ENCODE measurements at regions not wholly inside any gene's neighbourhood (a gene's known extent, or its start where the extent isn't known, plus 50 kb on each side); places are given as distances from the start of the nearest gene placed in this dataset.

DNA sequence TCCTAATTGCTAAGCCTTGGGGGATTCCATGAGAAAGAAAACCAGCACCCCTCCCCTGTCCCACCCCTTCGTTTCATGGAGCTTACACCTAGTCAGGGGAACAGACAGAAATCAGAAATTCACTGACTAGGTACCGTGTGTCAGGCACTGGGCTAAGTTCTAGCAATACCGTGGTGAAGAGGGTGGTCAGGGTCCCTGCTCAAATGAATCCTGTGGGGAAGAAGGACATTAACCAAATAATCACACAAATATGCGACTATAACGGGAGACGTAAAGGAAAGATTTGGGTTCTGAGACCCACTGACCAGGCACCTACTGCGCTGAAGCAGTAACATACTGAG is 65.1 kb upstream of the TOP1 start (continued):
- TF ChIP-seq, protein P1, sequence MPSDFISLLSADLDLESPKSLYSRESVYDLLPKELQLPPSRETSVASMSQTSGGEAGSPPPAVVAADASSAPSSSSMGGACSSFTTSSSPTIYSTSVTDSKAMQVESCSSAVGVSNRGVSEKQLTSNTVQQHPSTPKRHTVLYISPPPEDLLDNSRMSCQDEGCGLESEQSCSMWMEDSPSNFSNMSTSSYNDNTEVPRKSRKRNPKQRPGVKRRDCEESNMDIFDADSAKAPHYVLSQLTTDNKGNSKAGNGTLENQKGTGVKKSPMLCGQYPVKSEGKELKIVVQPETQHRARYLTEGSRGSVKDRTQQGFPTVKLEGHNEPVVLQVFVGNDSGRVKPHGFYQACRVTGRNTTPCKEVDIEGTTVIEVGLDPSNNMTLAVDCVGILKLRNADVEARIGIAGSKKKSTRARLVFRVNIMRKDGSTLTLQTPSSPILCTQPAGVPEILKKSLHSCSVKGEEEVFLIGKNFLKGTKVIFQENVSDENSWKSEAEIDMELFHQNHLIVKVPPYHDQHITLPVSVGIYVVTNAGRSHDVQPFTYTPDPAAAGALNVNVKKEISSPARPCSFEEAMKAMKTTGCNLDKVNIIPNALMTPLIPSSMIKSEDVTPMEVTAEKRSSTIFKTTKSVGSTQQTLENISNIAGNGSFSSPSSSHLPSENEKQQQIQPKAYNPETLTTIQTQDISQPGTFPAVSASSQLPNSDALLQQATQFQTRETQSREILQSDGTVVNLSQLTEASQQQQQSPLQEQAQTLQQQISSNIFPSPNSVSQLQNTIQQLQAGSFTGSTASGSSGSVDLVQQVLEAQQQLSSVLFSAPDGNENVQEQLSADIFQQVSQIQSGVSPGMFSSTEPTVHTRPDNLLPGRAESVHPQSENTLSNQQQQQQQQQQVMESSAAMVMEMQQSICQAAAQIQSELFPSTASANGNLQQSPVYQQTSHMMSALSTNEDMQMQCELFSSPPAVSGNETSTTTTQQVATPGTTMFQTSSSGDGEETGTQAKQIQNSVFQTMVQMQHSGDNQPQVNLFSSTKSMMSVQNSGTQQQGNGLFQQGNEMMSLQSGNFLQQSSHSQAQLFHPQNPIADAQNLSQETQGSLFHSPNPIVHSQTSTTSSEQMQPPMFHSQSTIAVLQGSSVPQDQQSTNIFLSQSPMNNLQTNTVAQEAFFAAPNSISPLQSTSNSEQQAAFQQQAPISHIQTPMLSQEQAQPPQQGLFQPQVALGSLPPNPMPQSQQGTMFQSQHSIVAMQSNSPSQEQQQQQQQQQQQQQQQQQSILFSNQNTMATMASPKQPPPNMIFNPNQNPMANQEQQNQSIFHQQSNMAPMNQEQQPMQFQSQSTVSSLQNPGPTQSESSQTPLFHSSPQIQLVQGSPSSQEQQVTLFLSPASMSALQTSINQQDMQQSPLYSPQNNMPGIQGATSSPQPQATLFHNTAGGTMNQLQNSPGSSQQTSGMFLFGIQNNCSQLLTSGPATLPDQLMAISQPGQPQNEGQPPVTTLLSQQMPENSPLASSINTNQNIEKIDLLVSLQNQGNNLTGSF (CRISPR knock-in tag; IDR thresholded peaks at IDR 0.05), result no peak
- TF ChIP-seq, protein P2, sequence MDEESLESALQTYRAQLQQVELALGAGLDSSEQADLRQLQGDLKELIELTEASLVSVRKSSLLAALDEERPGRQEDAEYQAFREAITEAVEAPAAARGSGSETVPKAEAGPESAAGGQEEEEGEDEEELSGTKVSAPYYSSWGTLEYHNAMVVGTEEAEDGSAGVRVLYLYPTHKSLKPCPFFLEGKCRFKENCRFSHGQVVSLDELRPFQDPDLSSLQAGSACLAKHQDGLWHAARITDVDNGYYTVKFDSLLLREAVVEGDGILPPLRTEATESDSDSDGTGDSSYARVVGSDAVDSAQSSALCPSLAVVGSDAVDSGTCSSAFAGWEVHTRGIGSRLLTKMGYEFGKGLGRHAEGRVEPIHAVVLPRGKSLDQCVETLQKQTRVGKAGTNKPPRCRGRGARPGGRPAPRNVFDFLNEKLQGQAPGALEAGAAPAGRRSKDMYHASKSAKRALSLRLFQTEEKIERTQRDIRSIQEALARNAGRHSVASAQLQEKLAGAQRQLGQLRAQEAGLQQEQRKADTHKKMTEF (CRISPR knock-in tag; IDR thresholded peaks at IDR 0.05), result no peak
- TF ChIP-seq, protein P3, sequence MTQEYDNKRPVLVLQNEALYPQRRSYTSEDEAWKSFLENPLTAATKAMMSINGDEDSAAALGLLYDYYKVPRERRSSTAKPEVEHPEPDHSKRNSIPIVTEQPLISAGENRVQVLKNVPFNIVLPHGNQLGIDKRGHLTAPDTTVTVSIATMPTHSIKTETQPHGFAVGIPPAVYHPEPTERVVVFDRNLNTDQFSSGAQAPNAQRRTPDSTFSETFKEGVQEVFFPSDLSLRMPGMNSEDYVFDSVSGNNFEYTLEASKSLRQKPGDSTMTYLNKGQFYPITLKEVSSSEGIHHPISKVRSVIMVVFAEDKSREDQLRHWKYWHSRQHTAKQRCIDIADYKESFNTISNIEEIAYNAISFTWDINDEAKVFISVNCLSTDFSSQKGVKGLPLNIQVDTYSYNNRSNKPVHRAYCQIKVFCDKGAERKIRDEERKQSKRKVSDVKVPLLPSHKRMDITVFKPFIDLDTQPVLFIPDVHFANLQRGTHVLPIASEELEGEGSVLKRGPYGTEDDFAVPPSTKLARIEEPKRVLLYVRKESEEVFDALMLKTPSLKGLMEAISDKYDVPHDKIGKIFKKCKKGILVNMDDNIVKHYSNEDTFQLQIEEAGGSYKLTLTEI (CRISPR knock-in tag; conservative IDR thresholded peaks at IDR 0.05), result no peak
- TF ChIP-seq, protein P4, sequence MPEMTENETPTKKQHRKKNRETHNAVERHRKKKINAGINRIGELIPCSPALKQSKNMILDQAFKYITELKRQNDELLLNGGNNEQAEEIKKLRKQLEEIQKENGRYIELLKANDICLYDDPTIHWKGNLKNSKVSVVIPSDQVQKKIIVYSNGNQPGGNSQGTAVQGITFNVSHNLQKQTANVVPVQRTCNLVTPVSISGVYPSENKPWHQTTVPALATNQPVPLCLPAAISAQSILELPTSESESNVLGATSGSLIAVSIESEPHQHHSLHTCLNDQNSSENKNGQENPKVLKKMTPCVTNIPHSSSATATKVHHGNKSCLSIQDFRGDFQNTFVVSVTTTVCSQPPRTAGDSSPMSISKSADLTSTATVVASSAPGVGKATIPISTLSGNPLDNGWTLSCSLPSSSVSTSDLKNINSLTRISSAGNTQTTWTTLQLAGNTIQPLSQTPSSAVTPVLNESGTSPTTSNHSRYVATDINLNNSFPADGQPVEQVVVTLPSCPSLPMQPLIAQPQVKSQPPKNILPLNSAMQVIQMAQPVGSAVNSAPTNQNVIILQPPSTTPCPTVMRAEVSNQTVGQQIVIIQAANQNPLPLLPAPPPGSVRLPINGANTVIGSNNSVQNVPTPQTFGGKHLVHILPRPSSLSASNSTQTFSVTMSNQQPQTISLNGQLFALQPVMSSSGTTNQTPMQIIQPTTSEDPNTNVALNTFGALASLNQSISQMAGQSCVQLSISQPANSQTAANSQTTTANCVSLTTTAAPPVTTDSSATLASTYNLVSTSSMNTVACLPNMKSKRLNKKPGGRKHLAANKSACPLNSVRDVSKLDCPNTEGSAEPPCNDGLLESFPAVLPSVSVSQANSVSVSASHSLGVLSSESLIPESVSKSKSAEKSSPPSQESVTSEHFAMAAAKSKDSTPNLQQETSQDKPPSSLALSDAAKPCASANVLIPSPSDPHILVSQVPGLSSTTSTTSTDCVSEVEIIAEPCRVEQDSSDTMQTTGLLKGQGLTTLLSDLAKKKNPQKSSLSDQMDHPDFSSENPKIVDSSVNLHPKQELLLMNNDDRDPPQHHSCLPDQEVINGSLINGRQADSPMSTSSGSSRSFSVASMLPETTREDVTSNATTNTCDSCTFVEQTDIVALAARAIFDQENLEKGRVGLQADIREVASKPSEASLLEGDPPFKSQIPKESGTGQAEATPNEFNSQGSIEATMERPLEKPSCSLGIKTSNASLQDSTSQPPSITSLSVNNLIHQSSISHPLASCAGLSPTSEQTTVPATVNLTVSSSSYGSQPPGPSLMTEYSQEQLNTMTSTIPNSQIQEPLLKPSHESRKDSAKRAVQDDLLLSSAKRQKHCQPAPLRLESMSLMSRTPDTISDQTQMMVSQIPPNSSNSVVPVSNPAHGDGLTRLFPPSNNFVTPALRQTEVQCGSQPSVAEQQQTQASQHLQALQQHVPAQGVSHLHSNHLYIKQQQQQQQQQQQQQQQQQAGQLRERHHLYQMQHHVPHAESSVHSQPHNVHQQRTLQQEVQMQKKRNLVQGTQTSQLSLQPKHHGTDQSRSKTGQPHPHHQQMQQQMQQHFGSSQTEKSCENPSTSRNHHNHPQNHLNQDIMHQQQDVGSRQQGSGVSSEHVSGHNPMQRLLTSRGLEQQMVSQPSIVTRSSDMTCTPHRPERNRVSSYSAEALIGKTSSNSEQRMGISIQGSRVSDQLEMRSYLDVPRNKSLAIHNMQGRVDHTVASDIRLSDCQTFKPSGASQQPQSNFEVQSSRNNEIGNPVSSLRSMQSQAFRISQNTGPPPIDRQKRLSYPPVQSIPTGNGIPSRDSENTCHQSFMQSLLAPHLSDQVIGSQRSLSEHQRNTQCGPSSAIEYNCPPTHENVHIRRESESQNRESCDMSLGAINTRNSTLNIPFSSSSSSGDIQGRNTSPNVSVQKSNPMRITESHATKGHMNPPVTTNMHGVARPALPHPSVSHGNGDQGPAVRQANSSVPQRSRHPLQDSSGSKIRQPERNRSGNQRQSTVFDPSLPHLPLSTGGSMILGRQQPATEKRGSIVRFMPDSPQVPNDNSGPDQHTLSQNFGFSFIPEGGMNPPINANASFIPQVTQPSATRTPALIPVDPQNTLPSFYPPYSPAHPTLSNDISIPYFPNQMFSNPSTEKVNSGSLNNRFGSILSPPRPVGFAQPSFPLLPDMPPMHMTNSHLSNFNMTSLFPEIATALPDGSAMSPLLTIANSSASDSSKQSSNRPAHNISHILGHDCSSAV (CRISPR knock-in tag; IDR thresholded peaks at IDR 0.05; ENCODE audit: borderline replicate concordance), result no peak
- no peak for TF ChIP-seq KMT2B (CRISPR knock-in tag; IDR thresholded peaks at IDR 0.05)
- no peak for TF ChIP-seq RFXANK (CRISPR knock-in tag; IDR thresholded peaks at IDR 0.05)
- no peak for TF ChIP-seq TRIM24 (CRISPR knock-in tag; IDR thresholded peaks at IDR 0.05)
- no peak for TF ChIP-seq ZNF788 (CRISPR knock-in tag; IDR thresholded peaks at IDR 0.05; ENCODE audit: borderline replicate concordance)
- TF ChIP-seq ZNF792 (CRISPR knock-in tag; IDR thresholded peaks at IDR 0.05), result no peak
- TF ChIP-seq KLF13 (CRISPR knock-in tag; IDR thresholded peaks at IDR 0.05), result no peak
